ENCODE measurements at regions not wholly inside any gene's neighbourhood (a gene's known extent, or its start where the extent isn't known, plus 50 kb on each side); places are given as distances from the start of the nearest gene placed in this dataset.

DNA sequence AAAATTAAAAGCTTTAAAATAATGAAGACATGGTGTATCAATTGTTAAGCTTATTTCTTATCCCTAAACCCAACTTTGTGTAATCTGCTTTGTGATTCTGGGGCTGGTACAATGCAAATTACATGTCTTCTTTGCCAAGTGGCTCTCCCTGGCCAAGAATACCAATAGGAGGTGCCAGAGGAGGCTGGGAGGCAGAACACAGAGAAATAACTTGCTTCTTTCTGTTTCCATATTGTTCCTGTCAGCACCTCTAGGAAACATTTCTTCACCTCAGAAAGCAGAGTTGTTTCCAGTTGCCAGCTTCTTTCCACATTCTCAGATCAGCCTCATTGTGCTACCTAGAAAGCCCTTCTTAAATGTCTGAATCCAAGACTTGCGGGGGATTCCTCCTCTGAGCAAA lies 174.4 kb downstream of the MDFIC start:
- TF ChIP-seq POLR2A (conservative IDR thresholded peaks at IDR 0.05) (no peak), TOE1 (IDR thresholded peaks at IDR 0.05; ENCODE audit: borderline replicate concordance) (no peak), TOE1 (CRISPR knock-in tag; IDR thresholded peaks at IDR 0.05; ENCODE audit: borderline replicate concordance, low read depth) (no peak), SPI1 (IDR thresholded peaks at IDR 0.05; ENCODE audit: borderline replicate concordance, low read depth, low read length) (no peak), SREBF2 (CRISPR knock-in tag; IDR thresholded peaks at IDR 0.05) (no peak), TAF9B (IDR thresholded peaks at IDR 0.05; ENCODE audit: partially characterized antibody) (no peak), NCOA6 (IDR thresholded peaks at IDR 0.05) (no peak)
- TF ChIP-seq, protein P1, sequence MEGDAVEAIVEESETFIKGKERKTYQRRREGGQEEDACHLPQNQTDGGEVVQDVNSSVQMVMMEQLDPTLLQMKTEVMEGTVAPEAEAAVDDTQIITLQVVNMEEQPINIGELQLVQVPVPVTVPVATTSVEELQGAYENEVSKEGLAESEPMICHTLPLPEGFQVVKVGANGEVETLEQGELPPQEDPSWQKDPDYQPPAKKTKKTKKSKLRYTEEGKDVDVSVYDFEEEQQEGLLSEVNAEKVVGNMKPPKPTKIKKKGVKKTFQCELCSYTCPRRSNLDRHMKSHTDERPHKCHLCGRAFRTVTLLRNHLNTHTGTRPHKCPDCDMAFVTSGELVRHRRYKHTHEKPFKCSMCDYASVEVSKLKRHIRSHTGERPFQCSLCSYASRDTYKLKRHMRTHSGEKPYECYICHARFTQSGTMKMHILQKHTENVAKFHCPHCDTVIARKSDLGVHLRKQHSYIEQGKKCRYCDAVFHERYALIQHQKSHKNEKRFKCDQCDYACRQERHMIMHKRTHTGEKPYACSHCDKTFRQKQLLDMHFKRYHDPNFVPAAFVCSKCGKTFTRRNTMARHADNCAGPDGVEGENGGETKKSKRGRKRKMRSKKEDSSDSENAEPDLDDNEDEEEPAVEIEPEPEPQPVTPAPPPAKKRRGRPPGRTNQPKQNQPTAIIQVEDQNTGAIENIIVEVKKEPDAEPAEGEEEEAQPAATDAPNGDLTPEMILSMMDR (IDR thresholded peaks at IDR 0.05 in 2 of 3, conservative IDR thresholded peaks at IDR 0.05 in 1 of 3; ENCODE audit: insufficient read depth in 2 of 3, low read depth in 1 of 3, low read length in 3 of 3), result no peak
